IPS-15b (cell line): ENCODE measurements at regions not wholly inside any gene's neighbourhood (a gene's known extent, or its start where the extent isn't known, plus 50 kb on each side); places are given as distances from the start of the nearest gene placed in this dataset.

Experiments
- H3K27me3 ChIP-seq: one replicate; pipeline ENCODE4 v1.6.1; 2013; ENCODE audit warnings: low read length; ENCODE audit not compliant: control insufficient read depth, insufficient read depth
- H3K36me3 ChIP-seq: one replicate; pipeline ENCODE4 v1.6.1; 2013; ENCODE audit warnings: low read length; ENCODE audit not compliant: control insufficient read depth, insufficient read depth
- H3K4me1 ChIP-seq: one replicate; pipeline ENCODE4 v1.6.1; 2013; ENCODE audit warnings: mild to moderate bottlenecking, low read length; ENCODE audit not compliant: control insufficient read depth, insufficient read depth
- H3K4me3 ChIP-seq: one replicate; pipeline ENCODE4 v1.5.1; 2013; ENCODE audit warnings: low read depth, low read length
- H3K9ac ChIP-seq: one replicate; pipeline ENCODE4 v1.6.1; 2013; ENCODE audit warnings: low read depth, mild to moderate bottlenecking, low read length
- H3K9me3 ChIP-seq: one replicate; pipeline ENCODE4 v1.6.1; 2013; ENCODE audit warnings: mild to moderate bottlenecking, low read length; ENCODE audit not compliant: control insufficient read depth, insufficient read depth

GRCh38 chr7:32259931-32260596, 189.9 kb upstream of the PDE1C start:
- no peak overlapping the region for H3K9ac ChIP-seq
- H3K27me3 ChIP-seq = no peaks in the 10 kb centered on the region
- H3K36me3 ChIP-seq = no peaks in the 10 kb centered on the region
- H3K4me1 ChIP-seq = no peaks in the 10 kb centered on the region
- H3K9me3 ChIP-seq = no peaks in the 10 kb centered on the region
- no peak overlapping the region for H3K4me3 ChIP-seq

GRCh38 chr7:32258265-32258664, 188.1 kb upstream of the PDE1C start:
- Histone ChIP-seq H3K9me3 (no peaks in the 10 kb centered on the region), H3K4me3 (no peak overlapping the region), H3K27me3 (no peaks in the 10 kb centered on the region), H3K9ac (no peak overlapping the region), H3K4me1 (no peaks in the 10 kb centered on the region), H3K36me3 (no peaks in the 10 kb centered on the region)

- H3K4me3 ChIP-seq = no peak overlapping the region
- H3K36me3 ChIP-seq = no peaks in the 10 kb centered on the region
- no peaks in the 10 kb centered on the region for H3K9me3 ChIP-seq
- H3K4me1 ChIP-seq = no peaks in the 10 kb centered on the region
- no peaks in the 10 kb centered on the region for H3K27me3 ChIP-seq
- no peak overlapping the region for H3K9ac ChIP-seq
Measured at GRCh38 chr7:32257621-32258020, 187.4 kb upstream of the PDE1C start.

GRCh38 chr7:32256811-32257210, 186.6 kb upstream of the PDE1C start:
- Histone ChIP-seq H3K4me3 (no peak overlapping the region), H3K36me3 (no peaks in the 10 kb centered on the region), H3K9ac (no peak overlapping the region), H3K4me1 (no peaks in the 10 kb centered on the region), H3K9me3 (no peaks in the 10 kb centered on the region), H3K27me3 (no peaks in the 10 kb centered on the region)

GRCh38 chr7:32256376-32256775, 186.2 kb upstream of the PDE1C start:
- Histone ChIP-seq H3K36me3 (no peaks in the 10 kb centered on the region), H3K4me1 (no peaks in the 10 kb centered on the region), H3K9me3 (no peaks in the 10 kb centered on the region), H3K27me3 (no peaks in the 10 kb centered on the region), H3K4me3 (no peak overlapping the region), H3K9ac (no peak overlapping the region)

- no peaks in the 10 kb centered on the region for H3K36me3 ChIP-seq
- H3K9me3 ChIP-seq = no peaks in the 10 kb centered on the region
- no peaks in the 10 kb centered on the region for H3K4me1 ChIP-seq
- no peaks in the 10 kb centered on the region for H3K27me3 ChIP-seq
- no peak overlapping the region for H3K4me3 ChIP-seq
- H3K9ac ChIP-seq = no peak overlapping the region
Measured at GRCh38 chr7:32255036-32255435, 184.8 kb upstream of the PDE1C start.

- Histone ChIP-seq H3K9ac (no peak overlapping the region), H3K27me3 (no peaks in the 10 kb centered on the region), H3K4me3 (no peak overlapping the region)
Measured at GRCh38 chr7:32253299-32253698, 183.1 kb upstream of the PDE1C start.

GRCh38 chr7:32251659-32252058, 181.5 kb upstream of the PDE1C start:
- H3K4me1 ChIP-seq = no peaks in the 10 kb centered on the region
- H3K27me3 ChIP-seq = no peaks in the 10 kb centered on the region
- H3K36me3 ChIP-seq = no peaks in the 10 kb centered on the region
- H3K4me3 ChIP-seq = no peak overlapping the region
- no peaks in the 10 kb centered on the region for H3K9me3 ChIP-seq
- no peak overlapping the region for H3K9ac ChIP-seq

More at GRCh38 chr7:32253299-32253698, 183.1 kb upstream of the PDE1C start:
- H3K36me3 ChIP-seq = no peaks in the 10 kb centered on the region
- no peaks in the 10 kb centered on the region for H3K4me1 ChIP-seq
- no peaks in the 10 kb centered on the region for H3K9me3 ChIP-seq

GRCh38 chr7:32250471-32251260, 180.5 kb upstream of the PDE1C start:
- Histone ChIP-seq H3K4me1 (no peaks in the 10 kb centered on the region), H3K27me3 (no peaks in the 10 kb centered on the region), H3K4me3 (no peak overlapping the region)

GRCh38 chr7:32250003-32250402, 179.8 kb upstream of the PDE1C start:
- Histone ChIP-seq H3K27me3 (no peaks in the 10 kb centered on the region), H3K4me3 (no peak overlapping the region), H3K9me3 (no peaks in the 10 kb centered on the region), H3K4me1 (no peaks in the 10 kb centered on the region), H3K9ac (no peak overlapping the region), H3K36me3 (no peaks in the 10 kb centered on the region)

More at GRCh38 chr7:32250471-32251260, 180.5 kb upstream of the PDE1C start:
- Histone ChIP-seq H3K9me3 (no peaks in the 10 kb centered on the region), H3K9ac (no peak overlapping the region), H3K36me3 (no peaks in the 10 kb centered on the region)

- Histone ChIP-seq H3K4me1 (no peaks in the 10 kb centered on the region), H3K9me3 (no peaks in the 10 kb centered on the region), H3K36me3 (no peaks in the 10 kb centered on the region), H3K4me3 (no peak overlapping the region), H3K27me3 (no peaks in the 10 kb centered on the region), H3K9ac (no peak overlapping the region)
Measured at GRCh38 chr7:32248522-32248921, 178.3 kb upstream of the PDE1C start.

GRCh38 chr7:32244806-32245345, 174.7 kb upstream of the PDE1C start:
- Histone ChIP-seq H3K4me3 (no peak overlapping the region), H3K4me1 (no peaks in the 10 kb centered on the region), H3K36me3 (no peaks in the 10 kb centered on the region), H3K27me3 (no peaks in the 10 kb centered on the region), H3K9ac (no peak overlapping the region), H3K9me3 (no peaks in the 10 kb centered on the region)
